8988T (cell line): ENCODE measurements at regions not wholly inside any gene's neighbourhood (a gene's known extent, or its start where the extent isn't known, plus 50 kb on each side); places are given as distances from the start of the nearest gene placed in this dataset.
"Not testable (repeated sequence)": the region's sequence is repeated elsewhere in the genome, so short reads cannot be mapped to it uniquely, and the experiment has no call there.

Experiments used
- DNase-seq: peaks from one replicate; pipeline ENCODE4 v3.0.0; 2011

DNA sequence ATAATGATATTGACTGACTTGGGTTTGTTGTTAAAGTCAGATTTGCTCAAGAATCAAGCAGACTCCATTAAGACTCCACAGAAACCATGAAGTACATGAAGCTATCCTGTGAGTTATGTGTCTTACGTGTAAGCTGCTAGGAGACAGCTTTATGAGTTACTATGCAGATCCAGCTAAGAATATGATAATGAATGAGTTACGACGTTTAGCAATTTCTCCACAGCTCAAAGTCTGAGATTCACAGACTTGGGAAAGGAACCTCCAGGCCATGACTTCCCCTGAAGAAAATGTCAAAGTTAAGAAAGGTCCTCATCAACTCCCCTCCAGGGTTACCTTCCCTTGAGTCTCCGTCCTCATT, 211.9 kb upstream of the HNRNPA3 start:
- no peak for DNase-seq

GRCh38 chr2:177001334-177001733, 211.3 kb upstream of the HNRNPA3 start:
- DNase-seq = no peak

- DNase-seq = no peak
These were observed 209.6 kb upstream of the HNRNPA3 start for GRCh38 chr2:177002983-177003382.

DNA sequence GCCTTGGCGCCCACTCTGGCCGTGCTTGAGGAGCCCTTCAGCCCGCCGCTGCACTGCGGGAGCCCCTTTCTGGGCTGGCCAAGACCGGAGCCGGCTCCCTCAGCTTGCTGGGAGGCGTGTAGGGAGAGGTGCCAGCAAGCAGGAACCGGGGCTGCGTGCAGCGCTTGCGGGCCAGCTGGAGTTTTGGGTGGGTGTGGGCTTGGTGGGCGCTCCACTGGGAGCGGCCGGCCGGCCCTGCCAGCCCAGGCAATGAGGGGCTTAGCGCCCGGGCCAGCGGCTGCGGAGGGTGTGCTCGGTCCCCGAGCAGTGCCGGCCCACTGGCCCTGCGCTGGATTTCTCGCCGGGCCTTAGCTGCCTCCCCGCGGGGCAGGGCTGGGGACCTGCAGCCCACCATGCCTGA, 204.9 kb upstream of the HNRNPA3 start:
- DNase-seq = not testable (repeated sequence)

DNA sequence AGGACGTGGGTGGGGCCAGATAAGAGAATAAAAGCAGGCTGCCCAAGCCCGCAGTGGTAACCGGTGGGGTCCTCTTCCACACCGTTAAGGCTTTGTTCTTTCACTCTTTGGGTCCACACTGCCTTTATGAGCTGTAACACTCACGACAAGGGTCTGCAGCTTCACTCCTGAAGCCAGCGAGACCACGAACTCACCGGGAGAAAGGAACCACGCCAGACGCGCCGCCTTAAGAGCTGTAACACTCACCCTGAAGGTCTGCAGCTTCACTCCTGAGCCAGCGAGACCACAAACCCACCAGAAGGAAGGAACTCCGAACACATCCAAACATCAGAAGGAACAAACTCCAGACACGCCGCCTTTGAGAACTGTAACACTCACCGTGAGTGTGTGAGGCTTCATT, 203.9 kb upstream of the HNRNPA3 start:
- DNase-seq = not testable (repeated sequence)

DNA sequence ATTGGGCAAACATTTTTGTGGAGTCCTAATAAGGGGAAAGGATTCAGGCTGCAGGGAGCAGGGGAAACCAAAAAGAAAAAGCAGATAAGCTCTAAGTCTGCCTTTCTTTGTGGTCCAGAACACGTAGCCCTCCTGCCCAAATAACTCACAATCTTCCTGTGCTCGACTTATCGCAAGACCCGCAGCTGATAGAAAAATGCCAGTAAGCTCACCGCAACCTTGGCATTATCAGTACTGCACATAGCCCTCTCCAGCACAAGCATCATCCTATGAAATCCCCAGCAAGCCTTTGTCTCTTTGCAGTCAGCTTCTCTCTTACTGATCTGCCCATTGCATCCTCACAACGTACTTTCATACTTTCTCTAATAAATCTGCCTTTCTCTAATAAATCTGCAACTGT, 202.4 kb upstream of the HNRNPA3 start:
- DNase-seq = no peak

DNA sequence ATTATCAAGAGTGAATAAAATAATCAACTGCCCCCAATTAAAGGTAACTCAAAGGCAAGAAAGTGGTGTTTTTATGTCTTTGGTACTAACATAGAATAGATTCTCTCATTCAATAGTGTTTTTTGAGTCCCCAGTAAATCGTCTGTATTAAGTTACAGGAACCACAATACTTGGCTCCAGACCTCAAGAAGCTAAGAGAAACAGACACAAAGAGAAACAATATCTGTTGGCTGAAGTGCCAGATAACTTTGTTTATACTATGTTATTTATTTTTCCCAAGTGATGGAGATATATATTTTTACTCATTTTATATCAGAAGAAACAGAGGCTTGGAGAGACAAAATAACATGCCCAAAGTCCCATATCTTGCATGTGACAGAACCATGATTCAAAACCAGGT, 201.7 kb upstream of the HNRNPA3 start:
- DNase-seq = no peak

DNA sequence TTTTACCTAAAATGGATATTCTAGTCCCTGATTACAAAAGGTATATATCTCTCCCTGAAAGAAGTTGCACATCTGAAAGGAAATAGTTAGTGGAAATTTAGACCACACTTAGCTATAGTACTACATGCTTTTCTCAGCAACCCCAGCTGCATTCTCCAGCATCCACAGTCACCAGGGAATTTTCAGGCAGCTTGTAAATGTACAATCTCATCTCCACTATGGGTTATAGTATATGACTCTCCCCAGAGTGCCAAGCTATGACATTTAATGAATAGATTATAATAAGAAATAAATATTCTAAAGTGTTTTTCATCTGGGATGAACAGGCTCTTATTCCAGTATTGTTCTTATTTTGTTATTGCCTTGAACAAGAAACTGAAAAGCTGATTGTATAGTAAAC, 197.6 kb upstream of the HNRNPA3 start:
- DNase-seq = no peak

DNA sequence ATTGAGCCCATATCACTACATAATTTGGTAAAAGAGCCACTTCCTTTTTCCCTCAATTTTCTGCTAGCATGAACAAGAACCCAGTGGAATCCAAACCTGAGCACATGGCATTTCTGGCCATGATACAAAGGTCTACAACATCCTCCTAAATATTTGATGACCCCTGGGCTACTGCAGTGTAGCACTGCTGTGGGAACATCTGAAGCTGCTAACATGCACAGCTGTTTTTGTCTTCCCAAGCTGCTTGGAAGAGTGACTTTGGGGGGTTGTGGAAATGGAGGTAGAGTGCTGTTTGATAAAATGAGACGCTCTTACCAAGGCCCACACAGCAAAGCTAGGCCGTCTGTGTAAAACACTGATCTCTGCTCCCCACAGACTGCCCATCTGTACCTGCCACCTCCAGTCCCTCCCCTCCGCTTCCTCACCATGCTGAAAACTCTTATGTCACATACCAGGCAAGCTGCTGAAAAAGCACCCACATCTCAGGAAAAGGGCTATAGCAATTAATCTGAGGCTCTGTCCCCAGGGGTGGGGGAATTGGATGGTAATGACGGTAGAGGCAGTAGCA, 197.2 kb upstream of the HNRNPA3 start:
- no peak for DNase-seq

- DNase-seq = no peak
These were observed 192.0 kb upstream of the HNRNPA3 start for GRCh38 chr2:177020524-177021119.

GRCh38 chr2:177021706-177022343, 190.8 kb upstream of the HNRNPA3 start:
- no peak for DNase-seq

DNA sequence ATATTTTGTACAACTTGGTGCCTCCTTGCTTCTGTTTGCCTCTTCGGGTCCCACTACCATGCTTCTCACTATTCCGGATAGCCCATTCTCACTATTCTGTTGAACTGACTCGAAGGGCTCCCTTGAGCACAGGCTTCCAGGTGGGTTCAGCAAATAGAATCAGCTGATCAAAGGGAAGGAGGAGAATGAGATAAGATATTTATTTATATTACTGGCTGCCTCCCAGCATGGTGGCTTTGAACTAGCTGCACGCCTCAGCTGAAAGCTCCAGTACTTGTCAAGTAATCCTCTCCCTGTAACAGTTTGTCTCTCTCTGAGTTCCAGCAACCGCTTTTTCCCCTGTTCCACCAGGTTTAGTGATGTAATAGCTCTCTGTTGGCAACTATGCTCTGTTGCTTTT, 187.8 kb upstream of the HNRNPA3 start:
- DNase-seq = no peak

GRCh38 chr2:177026253-177026652, 186.3 kb upstream of the HNRNPA3 start:
- no peak for DNase-seq

GRCh38 chr2:177026956-177027355, 185.6 kb upstream of the HNRNPA3 start:
- DNase-seq = no peak

GRCh38 chr2:177028296-177028695, 184.3 kb upstream of the HNRNPA3 start:
- DNase-seq = no peak

DNA sequence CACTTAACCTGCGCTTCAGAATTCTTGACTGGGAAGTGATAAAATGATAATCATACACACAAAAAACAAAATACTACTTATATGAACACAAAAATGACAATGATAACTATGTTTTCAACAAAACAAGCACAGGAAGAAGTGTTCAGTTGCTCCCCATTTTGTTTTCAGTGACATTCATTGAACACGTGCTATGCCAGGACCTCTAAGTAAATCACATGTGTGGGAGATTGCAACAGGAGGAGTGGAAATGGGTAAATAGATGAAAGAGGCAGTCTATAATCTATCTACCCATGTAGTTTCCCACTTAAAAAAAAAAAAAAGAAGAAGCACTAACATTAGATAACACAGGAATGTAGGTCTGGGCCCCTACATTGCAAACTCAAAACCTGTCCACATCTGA, 183.5 kb upstream of the HNRNPA3 start:
- no peak for DNase-seq

- no peak for DNase-seq
These were observed 183.1 kb upstream of the HNRNPA3 start for GRCh38 chr2:177029501-177029900.

GRCh38 chr2:177029901-177030300, 182.7 kb upstream of the HNRNPA3 start:
- no peak for DNase-seq

- no peak for DNase-seq
These were observed 182.0 kb upstream of the HNRNPA3 start for GRCh38 chr2:177030451-177031105.

DNA sequence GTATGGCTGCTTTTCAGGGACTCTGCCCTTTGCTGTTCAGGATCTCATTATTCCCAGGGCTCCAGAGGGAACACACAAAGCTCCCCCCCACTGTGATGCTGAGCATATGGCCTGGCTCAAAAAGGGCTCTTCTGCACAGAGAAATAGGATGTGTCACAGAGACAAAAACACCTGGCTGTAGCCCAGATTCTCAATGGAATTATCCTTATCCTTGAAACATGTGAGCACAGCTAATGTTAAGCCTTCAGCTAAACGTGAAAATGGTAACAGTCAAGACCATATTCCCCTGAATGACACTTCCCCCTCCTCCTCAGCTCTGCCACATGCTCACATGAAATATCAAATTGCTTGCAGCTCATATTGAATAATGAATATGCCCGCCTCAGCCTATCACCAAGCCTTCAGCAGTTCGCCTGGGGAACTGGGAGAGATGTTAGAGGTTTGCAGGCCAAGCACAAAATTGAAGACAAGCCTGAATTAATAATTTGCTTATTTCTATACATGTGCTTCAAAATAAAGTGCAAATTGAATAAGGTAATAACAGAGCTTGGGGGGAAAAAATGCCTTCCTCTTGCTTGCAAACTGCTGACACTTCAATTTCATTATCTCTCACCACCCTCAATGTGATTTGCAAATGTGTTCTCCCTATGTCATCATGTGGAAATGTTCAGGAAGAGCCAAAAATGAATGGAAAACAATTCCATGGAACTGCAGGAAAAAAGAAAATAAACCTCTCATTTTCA, 181.0 kb upstream of the HNRNPA3 start:
- no peak for DNase-seq

- no peak for DNase-seq
These were observed 175.8 kb upstream of the HNRNPA3 start for GRCh38 chr2:177036747-177037146.

DNA sequence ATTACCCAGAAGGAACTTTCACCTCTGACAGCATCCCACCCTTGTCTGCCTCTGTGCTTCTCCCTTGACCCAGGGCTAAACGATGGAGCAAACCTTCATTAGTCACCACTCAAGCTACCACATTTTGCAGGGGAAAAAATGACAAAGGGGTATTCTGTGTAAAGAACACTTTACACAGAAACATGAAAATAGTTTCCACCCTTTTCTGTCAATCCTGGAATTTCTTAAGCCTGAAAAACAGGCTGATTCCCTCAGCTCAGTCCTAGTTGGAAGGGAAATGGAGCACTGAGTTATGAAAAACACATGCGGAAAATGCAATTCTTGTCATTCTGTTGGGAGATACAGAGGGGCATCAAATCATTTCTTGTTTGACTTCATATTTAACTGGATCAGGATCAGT, 175.0 kb upstream of the HNRNPA3 start:
- DNase-seq = no peak

DNA sequence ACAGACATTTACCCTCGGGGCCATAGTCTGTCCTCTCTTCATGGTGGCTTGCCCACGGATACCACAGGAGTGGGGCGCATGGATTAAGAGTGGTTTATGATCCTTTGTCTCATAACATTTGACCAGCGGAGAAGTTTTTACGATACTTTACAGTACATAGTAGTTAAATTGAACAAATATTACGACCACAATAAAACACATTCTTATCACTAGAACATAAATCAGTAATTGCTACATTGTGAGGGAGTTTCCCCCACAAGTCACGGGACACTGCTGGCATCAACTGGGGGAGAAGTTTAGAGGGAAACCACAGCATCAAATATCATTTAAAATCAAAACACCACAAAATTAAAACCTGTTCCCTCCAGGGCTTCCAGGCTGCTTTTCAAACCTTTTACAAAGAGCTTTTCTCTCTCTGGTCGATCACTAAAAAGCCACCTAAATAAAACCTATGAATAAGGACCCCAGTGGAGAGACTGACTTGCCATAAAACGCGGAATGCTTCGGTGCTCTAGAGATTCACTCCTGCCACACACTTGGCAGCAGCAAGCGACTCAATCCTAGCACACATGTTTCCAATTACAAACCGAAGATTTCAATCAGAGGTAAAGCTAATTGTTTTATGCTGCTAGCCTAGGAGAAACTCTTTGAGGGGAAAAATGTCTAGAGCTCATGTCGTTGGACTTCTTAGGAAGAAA, 173.7 kb upstream of the HNRNPA3 start:
- DNase-seq = no peak
